ENCODE measurements at regions not wholly inside any gene's neighbourhood (a gene's known extent, or its start where the extent isn't known, plus 50 kb on each side); places are given as distances from the start of the nearest gene placed in this dataset.

- no peak for DNase-seq (ENCODE audit: low read depth in 3 of 3)
Observed at GRCh38 chr9:120292606-120293005, 287.4 kb downstream of the CDK5RAP2 start.

GRCh38 chr9:120291050-120291449 is 288.9 kb downstream of the CDK5RAP2 start:
- DNase-seq (ENCODE audit: low read depth in 3 of 3), result no peak

GRCh38 chr9:120289990-120290975 is 289.7 kb downstream of the CDK5RAP2 start:
- no peak for DNase-seq (ENCODE audit: low read depth in 3 of 3)

- DNase-seq (ENCODE audit: low read depth in 3 of 3), result no peak
Observed at GRCh38 chr9:120289098-120289497, 290.9 kb downstream of the CDK5RAP2 start.

GRCh38 chr9:120286530-120286929 is 293.4 kb downstream of the CDK5RAP2 start:
- no peak for DNase-seq (ENCODE audit: low read depth in 3 of 3)

- no peak for DNase-seq (ENCODE audit: low read depth in 3 of 3)
Observed at GRCh38 chr9:120284821-120285220, 295.1 kb downstream of the CDK5RAP2 start.

- DNase-seq (ENCODE audit: low read depth in 3 of 3), result no peak
Observed at GRCh38 chr9:120281665-120282064, 298.3 kb downstream of the CDK5RAP2 start.

GRCh38 chr9:120267929-120268328 is 312.0 kb downstream of the CDK5RAP2 start:
- no peak for DNase-seq (ENCODE audit: low read depth in 3 of 3)

- DNase-seq (ENCODE audit: low read depth in 3 of 3), result no peak
Observed at GRCh38 chr9:120265791-120266190, 314.2 kb downstream of the CDK5RAP2 start.

GRCh38 chr9:120264528-120264927 is 315.4 kb downstream of the CDK5RAP2 start:
- no peak for DNase-seq (ENCODE audit: low read depth in 3 of 3)

GRCh38 chr9:120263836-120264235 is 316.1 kb downstream of the CDK5RAP2 start:
- DNase-seq (ENCODE audit: low read depth in 3 of 3), result no peak

- no peak for DNase-seq (ENCODE audit: low read depth in 3 of 3)
Observed at GRCh38 chr9:120261419-120261818, 318.5 kb downstream of the CDK5RAP2 start.

GRCh38 chr9:120259100-120259499 is 320.9 kb downstream of the CDK5RAP2 start:
- no peak for DNase-seq (ENCODE audit: low read depth in 3 of 3)

- DNase-seq (ENCODE audit: low read depth in 3 of 3), result no peak
Observed at GRCh38 chr9:120258096-120258495, 321.9 kb downstream of the CDK5RAP2 start.

- no peak for DNase-seq (ENCODE audit: low read depth in 3 of 3)
Observed at GRCh38 chr9:120257483-120257882, 322.5 kb downstream of the CDK5RAP2 start.

GRCh38 chr9:120256146-120256545 is 323.8 kb downstream of the CDK5RAP2 start:
- DNase-seq (ENCODE audit: low read depth in 3 of 3), result no peak

GRCh38 chr9:120252248-120252647 is 327.7 kb downstream of the CDK5RAP2 start:
- no peak for DNase-seq (ENCODE audit: low read depth in 3 of 3)

GRCh38 chr9:120242116-120242811 is 337.7 kb downstream of the CDK5RAP2 start:
- no peak for DNase-seq (ENCODE audit: low read depth in 3 of 3)

GRCh38 chr9:120236596-120236995 is 343.4 kb downstream of the CDK5RAP2 start:
- no peak for DNase-seq (ENCODE audit: low read depth in 3 of 3)

- DNase-seq (ENCODE audit: low read depth in 3 of 3), result no peak
Observed at GRCh38 chr9:120235081-120235480, 344.9 kb downstream of the CDK5RAP2 start.

- no peak for DNase-seq (ENCODE audit: low read depth in 3 of 3)
Observed at GRCh38 chr9:120230227-120230626, 349.7 kb downstream of the CDK5RAP2 start.

GRCh38 chr9:120221844-120222243 is 358.1 kb downstream of the CDK5RAP2 start:
- DNase-seq (ENCODE audit: low read depth in 3 of 3), result no peak

- DNase-seq (ENCODE audit: low read depth in 3 of 3), result no peak
Observed at GRCh38 chr9:120214332-120214731, 365.6 kb downstream of the CDK5RAP2 start.

All from stimulated activated CD4-positive, alpha-beta T cell treated with anti-CD3 and anti-CD28 coated beads, TNF-alpha, amount 100 ng/mL, for 48 hours (primary cell).